OCI-LY1 (cell line): ENCODE measurements at regions not wholly inside any gene's neighbourhood (a gene's known extent, or its start where the extent isn't known, plus 50 kb on each side); places are given as distances from the start of the nearest gene placed in this dataset.

Experiments
- EZH2 ChIP-seq: fragments of 200-600 bp; sonication (generic), shearing (Covaris generic); IDR thresholded peaks from 2 replicates; pipeline ENCODE4 v1.8.0; 2017; ENCODE audit warnings: borderline replicate concordance, mixed run types, mild to moderate bottlenecking, antibody characterized with exemption, low read length, moderate library complexity, mixed read lengths
- TF ChIP-seq, protein P1 (sequence below): fragments of 200-600 bp; sonication (generic), shearing (Covaris generic); IDR thresholded peaks from 2 replicates; pipeline ENCODE4 v1.5.1; 2017; ENCODE audit warnings: mild to moderate bottlenecking, antibody characterized with exemption, low read length, moderate library complexity, mixed read lengths

DNA sequence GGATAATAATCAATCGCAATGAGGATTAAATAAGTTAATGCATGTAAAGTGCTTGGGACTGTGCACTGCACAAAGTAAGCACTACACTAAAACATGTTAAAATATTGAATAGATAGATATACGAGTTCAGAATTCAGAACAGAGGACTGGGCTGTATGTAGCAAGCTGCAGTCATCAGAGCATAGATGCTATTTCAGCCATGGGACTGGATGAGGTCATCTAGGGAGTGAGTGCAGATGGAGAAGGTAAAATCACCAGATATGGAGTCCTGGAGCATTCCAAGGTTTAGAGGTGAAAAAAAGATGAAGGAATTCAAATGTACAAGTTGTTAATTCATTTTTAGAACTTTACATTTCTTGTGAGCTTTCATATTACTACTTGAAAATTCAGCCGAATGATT is 347.5 kb upstream of the DDI1 start:
- TF ChIP-seq, protein P1, sequence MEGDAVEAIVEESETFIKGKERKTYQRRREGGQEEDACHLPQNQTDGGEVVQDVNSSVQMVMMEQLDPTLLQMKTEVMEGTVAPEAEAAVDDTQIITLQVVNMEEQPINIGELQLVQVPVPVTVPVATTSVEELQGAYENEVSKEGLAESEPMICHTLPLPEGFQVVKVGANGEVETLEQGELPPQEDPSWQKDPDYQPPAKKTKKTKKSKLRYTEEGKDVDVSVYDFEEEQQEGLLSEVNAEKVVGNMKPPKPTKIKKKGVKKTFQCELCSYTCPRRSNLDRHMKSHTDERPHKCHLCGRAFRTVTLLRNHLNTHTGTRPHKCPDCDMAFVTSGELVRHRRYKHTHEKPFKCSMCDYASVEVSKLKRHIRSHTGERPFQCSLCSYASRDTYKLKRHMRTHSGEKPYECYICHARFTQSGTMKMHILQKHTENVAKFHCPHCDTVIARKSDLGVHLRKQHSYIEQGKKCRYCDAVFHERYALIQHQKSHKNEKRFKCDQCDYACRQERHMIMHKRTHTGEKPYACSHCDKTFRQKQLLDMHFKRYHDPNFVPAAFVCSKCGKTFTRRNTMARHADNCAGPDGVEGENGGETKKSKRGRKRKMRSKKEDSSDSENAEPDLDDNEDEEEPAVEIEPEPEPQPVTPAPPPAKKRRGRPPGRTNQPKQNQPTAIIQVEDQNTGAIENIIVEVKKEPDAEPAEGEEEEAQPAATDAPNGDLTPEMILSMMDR = no peak
- no peak for TF ChIP-seq EZH2
